Memory B cell (primary cell): ENCODE measurements at regions not wholly inside any gene's neighbourhood (a gene's known extent, or its start where the extent isn't known, plus 50 kb on each side); places are given as distances from the start of the nearest gene placed in this dataset.

ENCODE experiments used
- ATAC-seq: fragments of 150-1000 bp; cut with Tn5 transposase; 2 replicates; pipeline ENCODE4 v1.10.0; 2021; ENCODE audit warnings: low read depth, mild to moderate bottlenecking, moderate library complexity
- DNase-seq, 2 donors: peaks; one replicate each; pipeline ENCODE4 v3.0.0; 2022; ENCODE audit warnings: low spot score in 2 of 2
- H3K27ac Mint-ChIP-seq: one replicate; pipeline ENCODE4 v1.8.0; 2022; ENCODE audit warnings: mild to moderate bottlenecking, moderate library complexity, mixed read lengths
- H3K27me3 Mint-ChIP-seq: one replicate; pipeline ENCODE4 v1.8.0; 2022; ENCODE audit warnings: mixed read lengths
- H3K36me3 Mint-ChIP-seq: one replicate; pipeline ENCODE4 v1.8.0; 2022; ENCODE audit warnings: mild to moderate bottlenecking, mixed read lengths
- H3K4me1 Mint-ChIP-seq: one replicate; pipeline ENCODE4 v1.8.0; 2022; ENCODE audit warnings: mixed read lengths
- H3K4me3 Mint-ChIP-seq: one replicate; pipeline ENCODE4 v1.8.0; 2022; ENCODE audit warnings: mild to moderate bottlenecking, moderate library complexity, mixed read lengths
- H3K9me3 Mint-ChIP-seq: one replicate; pipeline ENCODE4 v1.8.0; 2022; ENCODE audit warnings: mixed read lengths

DNA sequence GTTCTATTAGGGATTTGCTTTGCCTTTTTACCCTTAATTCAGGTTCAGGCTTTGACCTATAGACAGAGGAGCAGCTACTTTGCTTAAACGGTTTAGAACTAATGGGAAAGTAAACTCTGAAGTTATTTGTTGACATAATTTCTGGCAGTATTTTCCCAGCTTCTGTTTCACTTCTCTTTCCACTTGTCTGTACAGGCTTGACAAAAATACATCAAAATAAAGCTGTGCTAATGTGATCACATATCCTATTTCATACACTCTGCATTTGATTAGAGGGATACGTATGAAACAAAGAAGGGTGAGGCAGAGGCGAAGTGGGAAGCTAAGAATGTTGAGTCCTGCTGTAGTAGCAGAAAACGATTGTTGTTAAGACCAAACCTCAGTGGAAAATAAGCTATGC lies 389.1 kb upstream of the RARB start:
- DNase-seq (no peak), ATAC-seq (no peak)
- Mint-ChIP-seq H3K36me3 (no peaks in the 10 kb centered on the region), H3K4me3 (no peak overlapping the region), H3K9me3 (peaks cover 2% of the 10 kb centered on the region), H3K27ac (no peak overlapping the region), H3K27me3 (peaks cover 1% of the 10 kb centered on the region), H3K4me1 (no peaks in the 10 kb centered on the region)

GRCh38 chr3:25040748-25041147 lies 387.3 kb upstream of the RARB start:
- Mint-ChIP-seq H3K9me3 (peaks cover 2% of the 10 kb centered on the region), H3K27me3 (peaks cover 1% of the 10 kb centered on the region), H3K4me3 (no peak overlapping the region), H3K36me3 (no peaks in the 10 kb centered on the region), H3K4me1 (no peaks in the 10 kb centered on the region), H3K27ac (no peak overlapping the region)
- no peak for DNase-seq
- ATAC-seq: no peak

DNA sequence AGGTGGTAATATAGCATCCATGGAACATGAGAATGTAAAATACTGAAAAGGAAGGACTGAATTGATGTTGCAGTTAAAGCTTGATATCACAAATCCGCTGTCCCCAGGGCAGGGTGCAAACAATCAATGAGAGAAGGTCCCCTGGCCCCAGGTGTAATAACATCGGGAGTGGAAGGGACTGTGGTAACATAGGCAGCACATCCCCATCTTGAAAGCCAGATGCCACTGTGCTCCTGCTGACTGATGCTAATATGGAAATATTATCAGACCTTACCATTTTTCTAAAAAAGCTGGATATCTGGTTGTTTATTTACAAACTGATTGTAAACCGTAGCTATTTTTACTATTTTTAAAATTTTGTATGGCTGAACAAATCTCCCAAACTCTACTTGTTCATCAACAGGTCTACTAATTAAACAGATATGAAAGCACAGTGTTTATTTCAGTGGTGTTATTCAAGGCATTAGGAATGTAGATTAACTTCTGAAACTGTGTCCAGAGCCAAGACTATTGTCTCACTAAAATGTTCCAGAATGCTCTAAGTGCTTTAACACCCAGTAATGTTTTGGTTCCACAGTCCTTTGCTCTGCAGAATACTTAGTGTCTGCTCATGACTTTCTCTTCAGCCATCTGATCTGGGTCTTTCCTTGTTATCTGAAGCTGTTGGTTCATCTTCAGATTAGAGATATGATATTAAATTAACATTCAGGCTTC lies 386.0 kb upstream of the RARB start:
- Mint-ChIP-seq H3K4me3 (no peak overlapping the region), H3K27me3 (peaks cover 1% of the 10 kb centered on the region), H3K4me1 (no peaks in the 10 kb centered on the region), H3K27ac (no peak overlapping the region), H3K36me3 (no peaks in the 10 kb centered on the region), H3K9me3 (peaks cover 2% of the 10 kb centered on the region)
- DNase-seq: no peak
- no peak for ATAC-seq

- ATAC-seq (no peak), DNase-seq (no peak)
- Mint-ChIP-seq H3K4me3 (no peak overlapping the region), H3K4me1 (no peaks in the 10 kb centered on the region), H3K9me3 (peaks cover 1% of the 10 kb centered on the region), H3K36me3 (no peaks in the 10 kb centered on the region), H3K27me3 (peaks cover 1% of the 10 kb centered on the region), H3K27ac (no peak overlapping the region)
Measured at GRCh38 chr3:25043177-25043576, 384.9 kb upstream of the RARB start.

GRCh38 chr3:25043749-25044148 lies 384.3 kb upstream of the RARB start:
- Mint-ChIP-seq H3K4me3 (no peak overlapping the region), H3K4me1 (no peaks in the 10 kb centered on the region), H3K9me3 (peaks cover 1% of the 10 kb centered on the region), H3K27me3 (peaks cover 1% of the 10 kb centered on the region), H3K36me3 (no peaks in the 10 kb centered on the region), H3K27ac (no peak overlapping the region)
- DNase-seq (no peak), ATAC-seq (no peak)

DNA sequence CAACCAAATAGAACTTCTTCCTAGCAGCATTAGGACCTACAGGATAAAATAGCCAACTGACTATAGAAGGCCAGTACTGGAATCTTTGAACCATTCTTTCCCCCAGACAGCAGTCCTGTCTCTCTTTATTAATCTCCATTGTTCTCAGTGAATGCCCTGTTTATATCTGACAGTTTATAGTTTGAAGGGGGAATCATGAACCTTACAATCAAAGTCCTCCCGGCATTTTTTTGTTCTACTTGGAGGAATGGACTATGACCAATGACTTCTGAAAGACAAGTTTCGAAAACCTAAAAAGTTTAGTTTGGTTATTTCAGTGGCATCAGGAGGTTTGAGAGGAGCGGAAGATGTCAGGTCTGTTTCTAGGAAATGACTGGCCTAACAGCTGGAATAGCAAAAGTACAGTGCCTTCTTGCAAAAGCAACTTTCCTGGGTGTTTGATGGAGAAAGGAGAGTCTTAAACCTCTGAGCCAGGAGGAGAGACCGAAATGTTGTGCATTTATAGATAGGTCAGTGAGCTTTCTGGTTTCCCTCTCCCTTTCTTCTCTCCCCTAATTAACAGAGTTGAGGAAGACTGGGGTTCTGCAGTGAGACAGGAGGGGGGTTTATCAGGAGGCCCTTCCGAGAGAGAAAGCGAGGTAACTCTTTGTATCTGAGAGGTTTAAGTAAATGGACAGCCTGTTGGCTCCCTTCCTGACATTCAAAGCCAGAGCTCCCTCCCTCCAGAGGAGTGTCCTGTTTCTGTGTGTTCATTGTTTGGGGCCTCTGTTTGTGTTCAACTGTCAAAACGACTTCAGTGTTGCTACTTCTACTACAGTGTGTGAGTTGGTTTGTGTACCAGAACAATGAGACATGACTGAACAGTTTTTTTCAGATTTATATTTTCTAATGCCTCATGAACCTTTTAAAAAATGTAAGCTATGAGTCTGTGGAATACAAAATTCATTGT lies 383.0 kb upstream of the RARB start:
- Mint-ChIP-seq H3K9me3 (peaks cover 3% of the 10 kb centered on the region), H3K4me1 (no peaks in the 10 kb centered on the region), H3K4me3 (no peak overlapping the region), H3K27me3 (no peaks in the 10 kb centered on the region), H3K27ac (no peak overlapping the region), H3K36me3 (no peaks in the 10 kb centered on the region)
- DNase-seq (no peak), ATAC-seq (no peak)

DNA sequence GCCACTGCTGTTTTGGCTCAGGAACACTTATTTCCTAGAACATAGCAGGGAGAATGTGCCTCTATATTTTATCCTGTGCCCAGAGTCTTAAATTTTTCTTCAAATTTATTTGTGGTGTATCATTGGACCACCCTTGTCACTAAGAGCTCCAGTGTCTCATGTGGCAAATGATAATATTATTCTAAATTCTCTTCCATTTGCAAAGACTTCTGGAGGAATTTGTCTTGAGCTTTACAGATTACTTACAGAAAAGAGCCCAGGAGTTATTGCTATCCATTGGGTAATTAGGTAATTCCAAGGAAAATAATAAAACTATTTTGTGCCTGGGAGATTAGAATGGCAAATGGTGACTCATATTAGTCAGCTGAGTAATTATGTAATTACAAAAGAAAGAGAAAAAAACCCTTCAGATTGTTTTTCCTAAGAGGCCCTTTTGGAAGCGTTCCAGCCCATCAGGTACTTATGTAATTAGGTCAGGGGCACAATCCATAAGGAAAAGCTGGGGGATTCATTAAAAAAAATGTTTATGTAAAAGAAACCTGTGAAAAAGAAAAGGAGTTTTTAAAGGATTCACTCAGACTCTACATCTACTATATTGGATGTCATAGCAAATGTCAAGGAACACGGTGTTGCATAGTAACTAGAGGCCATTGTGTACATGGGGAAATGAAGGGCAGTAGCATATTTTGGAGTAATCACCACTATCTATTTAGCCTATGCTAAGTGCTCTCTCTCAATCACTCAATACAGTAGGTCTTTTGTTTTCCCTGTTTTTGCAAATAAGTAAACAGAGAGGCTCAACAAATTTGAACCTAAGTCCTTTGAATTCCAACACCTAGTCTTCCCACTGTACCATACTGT lies 380.9 kb upstream of the RARB start:
- ATAC-seq: no peak
- DNase-seq: no peak
- H3K27me3 Mint-ChIP-seq: no peaks in the 10 kb centered on the region
- H3K36me3 Mint-ChIP-seq: no peaks in the 10 kb centered on the region
- no peak overlapping the region for H3K4me3 Mint-ChIP-seq
- no peak overlapping the region for H3K27ac Mint-ChIP-seq
- H3K4me1 Mint-ChIP-seq: no peaks in the 10 kb centered on the region
- peaks cover 3% of the 10 kb centered on the region for H3K9me3 Mint-ChIP-seq

DNA sequence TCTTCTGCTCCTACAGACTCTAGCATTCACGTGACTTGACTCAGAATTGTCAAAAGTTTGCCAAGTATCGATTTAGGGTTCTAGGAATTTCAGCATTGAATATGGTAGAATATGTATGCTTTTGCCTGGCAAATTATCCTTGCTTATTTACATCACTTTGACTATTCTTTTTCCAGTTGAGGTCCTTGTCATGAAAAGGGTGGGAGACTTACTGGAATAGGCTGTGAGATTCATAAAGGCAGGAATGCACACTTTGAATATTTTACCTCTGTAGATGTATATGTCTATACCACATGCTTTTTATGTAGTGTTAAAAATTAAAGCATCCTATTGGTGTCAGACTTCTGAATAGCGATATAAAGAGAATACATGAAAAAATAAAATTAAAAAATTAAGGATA lies 378.8 kb upstream of the RARB start:
- Mint-ChIP-seq H3K27ac (no peak overlapping the region), H3K4me3 (no peak overlapping the region), H3K9me3 (peaks cover 2% of the 10 kb centered on the region), H3K27me3 (no peaks in the 10 kb centered on the region), H3K4me1 (no peaks in the 10 kb centered on the region), H3K36me3 (no peaks in the 10 kb centered on the region)
- ATAC-seq: no peak
- DNase-seq: no peak

- peaks cover 3% of the 10 kb centered on the region for H3K9me3 Mint-ChIP-seq
- no peak overlapping the region for H3K4me3 Mint-ChIP-seq
- no peak for DNase-seq
- ATAC-seq: no peak
- no peaks in the 10 kb centered on the region for H3K36me3 Mint-ChIP-seq
- H3K4me1 Mint-ChIP-seq: no peaks in the 10 kb centered on the region
- no peaks in the 10 kb centered on the region for H3K27me3 Mint-ChIP-seq
- H3K27ac Mint-ChIP-seq: no peak overlapping the region
Measured at GRCh38 chr3:25053360-25053759, 374.7 kb upstream of the RARB start.

GRCh38 chr3:25056036-25056755 lies 371.9 kb upstream of the RARB start:
- Mint-ChIP-seq H3K9me3 (peaks cover 2% of the 10 kb centered on the region), H3K36me3 (no peaks in the 10 kb centered on the region), H3K27me3 (no peaks in the 10 kb centered on the region), H3K27ac (no peak overlapping the region), H3K4me1 (no peaks in the 10 kb centered on the region), H3K4me3 (no peak overlapping the region)
- no peak for DNase-seq
- ATAC-seq: no peak

DNA sequence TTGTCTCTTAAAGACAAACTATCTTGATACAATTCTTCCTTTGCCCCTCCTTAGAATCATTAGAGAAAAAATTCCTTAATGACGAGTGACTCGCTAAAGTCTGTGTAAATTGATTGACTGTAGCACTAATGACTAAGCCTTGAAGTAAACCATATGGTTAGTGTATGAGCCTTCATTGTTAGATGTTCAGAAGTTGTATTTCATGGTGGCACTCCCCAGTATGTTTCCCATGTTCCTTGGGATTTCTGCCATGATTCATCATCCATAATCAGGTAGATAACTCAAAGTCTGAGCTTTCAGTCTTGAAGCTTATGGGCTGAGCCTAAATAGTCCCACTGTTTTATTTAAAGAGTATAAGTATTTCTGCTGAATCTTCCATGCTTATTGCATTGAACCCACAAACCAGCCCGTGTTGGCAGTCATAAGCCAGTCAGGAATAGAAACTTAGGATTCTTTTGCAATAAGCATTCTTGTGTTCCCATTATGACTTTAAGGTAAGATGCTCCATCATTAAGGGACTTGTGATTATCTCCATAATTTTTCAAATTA lies 371.2 kb upstream of the RARB start:
- H3K4me1 Mint-ChIP-seq: no peaks in the 10 kb centered on the region
- ATAC-seq: no peak
- no peaks in the 10 kb centered on the region for H3K36me3 Mint-ChIP-seq
- H3K9me3 Mint-ChIP-seq: peaks cover 2% of the 10 kb centered on the region
- H3K27ac Mint-ChIP-seq: no peak overlapping the region
- no peak overlapping the region for H3K4me3 Mint-ChIP-seq
- no peaks in the 10 kb centered on the region for H3K27me3 Mint-ChIP-seq
- DNase-seq: no peak

GRCh38 chr3:25057379-25057778 lies 370.7 kb upstream of the RARB start:
- H3K27me3 Mint-ChIP-seq: no peaks in the 10 kb centered on the region
- no peak for ATAC-seq
- no peaks in the 10 kb centered on the region for H3K4me1 Mint-ChIP-seq
- no peak overlapping the region for H3K27ac Mint-ChIP-seq
- H3K36me3 Mint-ChIP-seq: no peaks in the 10 kb centered on the region
- DNase-seq: no peak
- H3K9me3 Mint-ChIP-seq: peaks cover 2% of the 10 kb centered on the region
- no peak overlapping the region for H3K4me3 Mint-ChIP-seq

- Mint-ChIP-seq H3K9me3 (peaks cover 4% of the 10 kb centered on the region), H3K27me3 (no peaks in the 10 kb centered on the region), H3K27ac (no peak overlapping the region), H3K4me1 (no peaks in the 10 kb centered on the region), H3K4me3 (no peak overlapping the region), H3K36me3 (no peaks in the 10 kb centered on the region)
- no peak for DNase-seq
- ATAC-seq: no peak
Measured at GRCh38 chr3:25064681-25065080, 363.4 kb upstream of the RARB start.
